HL-60 (cell line): ENCODE measurements at regions not wholly inside any gene's neighbourhood (a gene's known extent, or its start where the extent isn't known, plus 50 kb on each side); places are given as distances from the start of the nearest gene placed in this dataset.

Experiments
- DNase-seq, 2 experiments: peaks; one replicate each; pipeline ENCODE4 v3.0.0-alpha.2; 2010 to 2020; ENCODE audit warnings: low read depth in 1 of 2, low spot score in 1 of 2
- H3K27ac ChIP-seq: fragments of 250-450 bp; sonication (Bioruptor Pico); replicated peaks from 2 replicates; pipeline ENCODE4 v1.5.1; 2020; ENCODE audit warnings: mild to moderate bottlenecking, moderate library complexity
- H3K27me3 ChIP-seq: fragments of 250-450 bp; sonication (Bioruptor Pico); 2 replicates; pipeline ENCODE4 v1.5.1; 2021; ENCODE audit warnings: mild to moderate bottlenecking, moderate library complexity; ENCODE audit not compliant: insufficient read depth, poor library complexity, severe bottlenecking
- H3K4me3 ChIP-seq: replicated peaks from 2 replicates; pipeline ENCODE4 v1.5.1; 2011; ENCODE audit warnings: mild to moderate bottlenecking, control low read depth, low read length; ENCODE audit not compliant: insufficient read depth
- CTCF ChIP-seq: IDR thresholded peaks from one replicate; pipeline ENCODE4 v1.5.1; 2011; ENCODE audit warnings: low read length, control low read depth, inconsistent platforms; ENCODE audit not compliant: insufficient read depth
- GABPA ChIP-seq: IDR thresholded peaks from 2 replicates; pipeline ENCODE4 v1.6.1; 2012; ENCODE audit warnings: low read depth
- POLR2AphosphoS5 ChIP-seq: IDR thresholded peaks from 2 replicates; pipeline ENCODE4 v1.6.1; 2012; ENCODE audit warnings: low read depth
- SPI1 ChIP-seq: IDR thresholded peaks from 2 replicates; pipeline ENCODE4 v1.6.1; 2012; ENCODE audit warnings: low read depth, mild to moderate bottlenecking, borderline replicate concordance
- TF ChIP-seq, protein P1 (sequence below): IDR thresholded peaks from 2 replicates; pipeline ENCODE4 v1.6.1; 2012; ENCODE audit warnings: low read depth; ENCODE audit not compliant: insufficient replicate concordance

GRCh38 chr5:161134083-161134482 lies 282.1 kb upstream of the ATP10B start:
- Histone ChIP-seq H3K27ac (no peak overlapping the region), H3K27me3 (no peaks in the 10 kb centered on the region), H3K4me3 (no peak overlapping the region)
- DNase-seq = no peak
- TF ChIP-seq POLR2AphosphoS5 (no peak), CTCF (no peak), SPI1 (no peak), GABPA (no peak)
- TF ChIP-seq, protein P1, sequence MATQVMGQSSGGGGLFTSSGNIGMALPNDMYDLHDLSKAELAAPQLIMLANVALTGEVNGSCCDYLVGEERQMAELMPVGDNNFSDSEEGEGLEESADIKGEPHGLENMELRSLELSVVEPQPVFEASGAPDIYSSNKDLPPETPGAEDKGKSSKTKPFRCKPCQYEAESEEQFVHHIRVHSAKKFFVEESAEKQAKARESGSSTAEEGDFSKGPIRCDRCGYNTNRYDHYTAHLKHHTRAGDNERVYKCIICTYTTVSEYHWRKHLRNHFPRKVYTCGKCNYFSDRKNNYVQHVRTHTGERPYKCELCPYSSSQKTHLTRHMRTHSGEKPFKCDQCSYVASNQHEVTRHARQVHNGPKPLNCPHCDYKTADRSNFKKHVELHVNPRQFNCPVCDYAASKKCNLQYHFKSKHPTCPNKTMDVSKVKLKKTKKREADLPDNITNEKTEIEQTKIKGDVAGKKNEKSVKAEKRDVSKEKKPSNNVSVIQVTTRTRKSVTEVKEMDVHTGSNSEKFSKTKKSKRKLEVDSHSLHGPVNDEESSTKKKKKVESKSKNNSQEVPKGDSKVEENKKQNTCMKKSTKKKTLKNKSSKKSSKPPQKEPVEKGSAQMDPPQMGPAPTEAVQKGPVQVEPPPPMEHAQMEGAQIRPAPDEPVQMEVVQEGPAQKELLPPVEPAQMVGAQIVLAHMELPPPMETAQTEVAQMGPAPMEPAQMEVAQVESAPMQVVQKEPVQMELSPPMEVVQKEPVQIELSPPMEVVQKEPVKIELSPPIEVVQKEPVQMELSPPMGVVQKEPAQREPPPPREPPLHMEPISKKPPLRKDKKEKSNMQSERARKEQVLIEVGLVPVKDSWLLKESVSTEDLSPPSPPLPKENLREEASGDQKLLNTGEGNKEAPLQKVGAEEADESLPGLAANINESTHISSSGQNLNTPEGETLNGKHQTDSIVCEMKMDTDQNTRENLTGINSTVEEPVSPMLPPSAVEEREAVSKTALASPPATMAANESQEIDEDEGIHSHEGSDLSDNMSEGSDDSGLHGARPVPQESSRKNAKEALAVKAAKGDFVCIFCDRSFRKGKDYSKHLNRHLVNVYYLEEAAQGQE = no peak

GRCh38 chr5:161115941-161116340 lies 263.9 kb upstream of the ATP10B start:
- Histone ChIP-seq H3K4me3 (no peak overlapping the region), H3K27ac (no peak overlapping the region), H3K27me3 (no peaks in the 10 kb centered on the region)
- DNase-seq = no peak
- TF ChIP-seq, protein P1 = no peak
- no peak for TF ChIP-seq GABPA
- no peak for TF ChIP-seq SPI1
- TF ChIP-seq POLR2AphosphoS5 = no peak
- TF ChIP-seq CTCF = no peak

DNA sequence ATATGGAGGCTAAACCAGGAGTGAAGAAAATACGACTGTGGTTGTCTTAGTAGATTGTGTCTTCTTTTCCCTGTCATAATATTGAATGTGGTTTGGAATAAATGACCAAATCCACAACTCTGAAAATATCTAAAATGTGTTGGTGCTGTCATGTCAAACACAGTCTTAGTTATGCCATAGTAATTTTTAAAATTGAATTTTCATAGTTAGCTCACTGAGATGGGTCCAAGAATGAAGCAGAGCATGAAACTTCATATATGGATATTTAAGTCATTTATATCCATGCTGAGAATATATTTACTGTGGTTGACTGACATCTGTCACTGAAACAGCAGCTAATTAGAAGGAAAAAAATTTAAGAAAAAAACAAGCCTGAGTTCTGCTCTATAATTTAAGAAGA lies 260.4 kb upstream of the ATP10B start:
- TF ChIP-seq SPI1 = no peak
- TF ChIP-seq CTCF = no peak
- TF ChIP-seq GABPA = no peak
- no peak for TF ChIP-seq POLR2AphosphoS5
- TF ChIP-seq, protein P1 = no peak

More for the DNA sequence above, 260.4 kb upstream of the ATP10B start:
- Histone ChIP-seq H3K4me3 (no peak overlapping the region), H3K27me3 (no peaks in the 10 kb centered on the region), H3K27ac (no peak overlapping the region)
- no peak for DNase-seq
